ENCODE measurements at regions not wholly inside any gene's neighbourhood (a gene's known extent, or its start where the extent isn't known, plus 50 kb on each side); places are given as distances from the start of the nearest gene placed in this dataset.

GRCh38 chr2:157160111-157160510 lies 97.4 kb upstream of the GALNT5 start:
- Histone ChIP-seq H3K9me2 (ENCODE audit: insufficient read depth, low read length) (no peaks in the 10 kb centered on the region), H3K4me3 (ENCODE audit: low read depth, low read length, poor library complexity, severe bottlenecking) (no peak overlapping the region), H3K79me2 (ENCODE audit: insufficient read depth, low read depth, low read length) (no peaks in the 10 kb centered on the region), H3K9me3 (ENCODE audit: low read length) (no peaks in the 10 kb centered on the region), H3K4me1 (ENCODE audit: insufficient read depth, low read length, poor library complexity, severe bottlenecking) (no peaks in the 10 kb centered on the region), H3K27ac (ENCODE audit: low read depth, low read length, poor library complexity, severe bottlenecking) (no peak overlapping the region), H2AFZ (ENCODE audit: low read length) (no peak overlapping the region), H3K36me3 (ENCODE audit: insufficient read depth, low read length) (no peaks in the 10 kb centered on the region), H4K20me1 (ENCODE audit: insufficient read depth, low read length) (no peaks in the 10 kb centered on the region), H3K4me2 (ENCODE audit: low read length) (no peak overlapping the region)
- no peak for DNase-seq (ENCODE audit: low spot score)
- TF ChIP-seq CTCF (conservative IDR thresholded peaks at IDR 0.05; ENCODE audit: low read length) (no peak), EZH2phosphoT487 (IDR thresholded peaks at IDR 0.05; ENCODE audit: borderline replicate concordance, low read depth, low read length) (no peak)
- ChIA-PET POLR2A (no interaction called here), CTCF (ENCODE audit: unreplicated experiment) (no interaction called here)
- intact Hi-C loops (cut with micrococcal nuclease; ENCODE audit: unreplicated experiment): no loop called here
- no TSS peak for BruUV-seq (replicated peaks)

- no peaks in the 10 kb centered on the region for H3K79me2 ChIP-seq (ENCODE audit: insufficient read depth, low read depth, low read length)
- TF ChIP-seq CTCF (conservative IDR thresholded peaks at IDR 0.05; ENCODE audit: low read length): no peak
- TF ChIP-seq EZH2phosphoT487 (IDR thresholded peaks at IDR 0.05; ENCODE audit: borderline replicate concordance, low read depth, low read length): no peak
- H4K20me1 ChIP-seq (ENCODE audit: insufficient read depth, low read length): no peaks in the 10 kb centered on the region
- CTCF ChIA-PET (ENCODE audit: unreplicated experiment): no interaction called here
- no TSS peak for BruUV-seq (replicated peaks)
- H3K4me3 ChIP-seq (ENCODE audit: low read depth, low read length, poor library complexity, severe bottlenecking): no peak overlapping the region
- intact Hi-C loops (cut with micrococcal nuclease; ENCODE audit: unreplicated experiment): no loop called here
- no peak overlapping the region for H3K4me2 ChIP-seq (ENCODE audit: low read length)
- H3K36me3 ChIP-seq (ENCODE audit: insufficient read depth, low read length): no peaks in the 10 kb centered on the region
- H3K9me3 ChIP-seq (ENCODE audit: low read length): no peaks in the 10 kb centered on the region
- POLR2A ChIA-PET: interaction anchor here (1.1 kb wide), 1 partner anchor 17 kb away, joined by 3 read pairs; no protein-coding TSS in a partner anchor
- no peak for DNase-seq (ENCODE audit: low spot score)
- no peaks in the 10 kb centered on the region for H3K9me2 ChIP-seq (ENCODE audit: insufficient read depth, low read length)
- no peaks in the 10 kb centered on the region for H3K4me1 ChIP-seq (ENCODE audit: insufficient read depth, low read length, poor library complexity, severe bottlenecking)
- H2AFZ ChIP-seq (ENCODE audit: low read length): no peak overlapping the region
- H3K27ac ChIP-seq (ENCODE audit: low read depth, low read length, poor library complexity, severe bottlenecking): no peak overlapping the region
Measured at GRCh38 chr2:157164370-157164769, 93.1 kb upstream of the GALNT5 start.

GRCh38 chr2:157164891-157165290 lies 92.6 kb upstream of the GALNT5 start:
- CTCF ChIA-PET (ENCODE audit: unreplicated experiment): no interaction called here
- Histone ChIP-seq H3K4me3 (ENCODE audit: low read depth, low read length, poor library complexity, severe bottlenecking) (no peak overlapping the region), H3K36me3 (ENCODE audit: insufficient read depth, low read length) (no peaks in the 10 kb centered on the region), H3K27ac (ENCODE audit: low read depth, low read length, poor library complexity, severe bottlenecking) (no peak overlapping the region), H3K4me1 (ENCODE audit: insufficient read depth, low read length, poor library complexity, severe bottlenecking) (no peaks in the 10 kb centered on the region), H3K79me2 (ENCODE audit: insufficient read depth, low read depth, low read length) (no peaks in the 10 kb centered on the region), H3K9me2 (ENCODE audit: insufficient read depth, low read length) (no peaks in the 10 kb centered on the region), H4K20me1 (ENCODE audit: insufficient read depth, low read length) (no peaks in the 10 kb centered on the region), H3K4me2 (ENCODE audit: low read length) (no peak overlapping the region), H2AFZ (ENCODE audit: low read length) (no peak overlapping the region), H3K9me3 (ENCODE audit: low read length) (no peaks in the 10 kb centered on the region)
- POLR2A ChIA-PET: interaction anchor here (1.1 kb wide), 1 partner anchor 18 kb away, joined by 3 read pairs; no protein-coding TSS in a partner anchor
- no peak for DNase-seq (ENCODE audit: low spot score)
- BruUV-seq (replicated peaks): no TSS peak
- TF ChIP-seq EZH2phosphoT487 (IDR thresholded peaks at IDR 0.05; ENCODE audit: borderline replicate concordance, low read depth, low read length): no peak
- TF ChIP-seq CTCF (conservative IDR thresholded peaks at IDR 0.05; ENCODE audit: low read length): no peak
- intact Hi-C loops (cut with micrococcal nuclease; ENCODE audit: unreplicated experiment): no loop called here

Data from OCI-LY7 (cell line).